Right atrium auricular region (tissue), 2 donors: ENCODE measurements at regions not wholly inside any gene's neighbourhood (a gene's known extent, or its start where the extent isn't known, plus 50 kb on each side); places are given as distances from the start of the nearest gene placed in this dataset.

Source experiments
- DNase-seq: peaks from one replicate; pipeline ENCODE4 v3.0.0-alpha.2; 2019; ENCODE audit warnings: low spot score
- H3K27ac ChIP-seq, 2 donors: fragments of 200-600 bp; sonication (generic); 1 replicate in 1 of 2; 2 replicates in 1 of 2; pipeline ENCODE4 v1.5.1; 2016 to 2019
- H3K27me3 ChIP-seq, 2 donors: fragments of 200-600 bp; sonication (generic); one replicate each; pipeline versions ENCODE4 v1.5.1 to v1.6.0; 2017 to 2019
- H3K36me3 ChIP-seq: fragments of 200-600 bp; sonication (generic); one replicate; pipeline ENCODE4 v1.5.1; 2016
- H3K4me1 ChIP-seq, 2 donors: fragments of 200-600 bp; sonication (generic); one replicate each; pipeline versions ENCODE4 v1.5.1 to v1.6.0; 2017 to 2019
- H3K4me3 ChIP-seq, 2 donors: fragments of 200-600 bp; sonication (generic); 1 replicate in 1 of 2; 2 replicates in 1 of 2; pipeline ENCODE4 v1.5.1; 2017 to 2019; ENCODE audit warnings: mild to moderate bottlenecking in 1 of 2, moderate library complexity in 1 of 2
- H3K9me3 ChIP-seq, 2 donors: fragments of 200-600 bp; sonication (generic); one replicate each; pipeline ENCODE4 v1.5.1; 2019
- CTCF ChIP-seq, 2 donors: fragments of 200-600 bp; sonication (generic); IDR thresholded peaks; one replicate each; pipeline ENCODE4 v1.5.1; 2019; ENCODE audit warnings: antibody characterized with exemption in 2 of 2

GRCh38 chr2:173785813-173786212 lies 179.4 kb downstream of the SP3 start:
- H3K9me3 ChIP-seq, result no peaks in the 10 kb centered on the region
- TF ChIP-seq CTCF (IDR thresholded peaks at IDR 0.05), result no peak

GRCh38 chr2:173791502-173791901 lies 173.7 kb downstream of the SP3 start:
- no peak overlapping the region for H3K27ac ChIP-seq
- no peak overlapping the region for H3K4me3 ChIP-seq
- H3K36me3 ChIP-seq, result no peaks in the 10 kb centered on the region
- H3K9me3 ChIP-seq, result no peaks in the 10 kb centered on the region
- DNase-seq, result no peak
- H3K4me1 ChIP-seq, result no peaks in the 10 kb centered on the region
- H3K27me3 ChIP-seq, result peaks cover 0 to 4% of the 10 kb centered on the region in 2 donors
- no peak for TF ChIP-seq CTCF (IDR thresholded peaks at IDR 0.05)

More at GRCh38 chr2:173785813-173786212, 179.4 kb downstream of the SP3 start:
- Histone ChIP-seq H3K4me1 (no peaks in the 10 kb centered on the region), H3K4me3 (no peak overlapping the region), H3K36me3 (no peaks in the 10 kb centered on the region), H3K27me3 (no peaks in the 10 kb centered on the region), H3K27ac (no peak overlapping the region)
- DNase-seq, result no peak

GRCh38 chr2:173792166-173792565 lies 173.0 kb downstream of the SP3 start:
- Histone ChIP-seq H3K4me1 (no peaks in the 10 kb centered on the region), H3K9me3 (no peaks in the 10 kb centered on the region), H3K4me3 (no peak overlapping the region), H3K27ac (no peak overlapping the region), H3K27me3 (peaks cover 0 to 4% of the 10 kb centered on the region in 2 donors), H3K36me3 (no peaks in the 10 kb centered on the region)
- TF ChIP-seq CTCF (IDR thresholded peaks at IDR 0.05), result no peak
- no peak for DNase-seq

GRCh38 chr2:173792741-173793140 lies 172.4 kb downstream of the SP3 start:
- TF ChIP-seq CTCF (IDR thresholded peaks at IDR 0.05), result no peak

GRCh38 chr2:173793709-173794565 lies 171.2 kb downstream of the SP3 start:
- no peak for TF ChIP-seq CTCF (IDR thresholded peaks at IDR 0.05)
- Histone ChIP-seq H3K4me3 (no peak overlapping the region), H3K4me1 (no peaks in the 10 kb centered on the region), H3K9me3 (no peaks in the 10 kb centered on the region), H3K27me3 (peaks cover 0 to 4% of the 10 kb centered on the region in 2 donors), H3K36me3 (no peaks in the 10 kb centered on the region), H3K27ac (no peak overlapping the region)
- DNase-seq, result no peak

More at GRCh38 chr2:173792741-173793140, 172.4 kb downstream of the SP3 start:
- H3K9me3 ChIP-seq, result no peaks in the 10 kb centered on the region
- no peak for DNase-seq
- no peaks in the 10 kb centered on the region for H3K36me3 ChIP-seq
- no peak overlapping the region for H3K27ac ChIP-seq
- no peaks in the 10 kb centered on the region for H3K4me1 ChIP-seq
- H3K4me3 ChIP-seq, result no peak overlapping the region
- H3K27me3 ChIP-seq, result peaks cover 0 to 4% of the 10 kb centered on the region in 2 donors
